Breast epithelium (tissue), 4 donors: ENCODE measurements at regions not wholly inside any gene's neighbourhood (a gene's known extent, or its start where the extent isn't known, plus 50 kb on each side); places are given as distances from the start of the nearest gene placed in this dataset.

Experiments
- DNase-seq, 2 donors: peaks; one replicate each; pipeline ENCODE4 v3.0.0-alpha.2; 2019; ENCODE audit warnings: low spot score in 2 of 2
- H3K27ac ChIP-seq, 2 donors: fragments of 200-600 bp; sonication (generic) in 1 of 2; one replicate each; pipeline ENCODE4 v1.5.1; 2016 to 2019; ENCODE audit warnings: mild to moderate bottlenecking in 1 of 2
- H3K27me3 ChIP-seq, 2 donors: fragments of 200-600 bp; sonication (generic) in 1 of 2; one replicate each; pipeline versions ENCODE4 v1.5.1 to v1.6.0; 2017 to 2019; ENCODE audit warnings: control low read depth in 1 of 2, mild to moderate bottlenecking in 1 of 2
- H3K36me3 ChIP-seq: fragments of 200-600 bp; one replicate; pipeline ENCODE4 v1.5.1; 2019
- H3K4me1 ChIP-seq, 2 donors: fragments of 200-600 bp; sonication (generic); one replicate each; pipeline ENCODE4 v1.5.1; 2016 to 2019; ENCODE audit warnings: control low read depth in 1 of 2
- H3K4me3 ChIP-seq, 3 donors: fragments of 200-600 bp; sonication (generic); 1 replicate in 2 of 3; 2 replicates in 1 of 3; pipeline ENCODE4 v1.5.1; 2016 to 2019; ENCODE audit warnings: mild to moderate bottlenecking in 3 of 3, moderate library complexity in 2 of 3
- H3K9me3 ChIP-seq, 2 donors: fragments of 200-600 bp; sonication (generic) in 1 of 2; one replicate each; pipeline ENCODE4 v1.5.1; 2016 to 2019; ENCODE audit warnings: control low read depth in 1 of 2
- POLR2A ChIP-seq: fragments of 450-650 bp; IDR thresholded peaks from one replicate; pipeline ENCODE4 v1.6.1; 2016; ENCODE audit warnings: antibody characterized with exemption, mild to moderate bottlenecking, moderate library complexity
- POLR2AphosphoS5 ChIP-seq, 3 donors: sonication (generic); formaldehyde crosslinking; IDR thresholded peaks; one replicate each; pipeline ENCODE4 v1.6.1; 2017; ENCODE audit warnings: antibody characterized with exemption in 3 of 3
- intact Hi-C: fragments of 100-400 bp; cut with DNase I; formaldehyde crosslinking; loops from one replicate; pipeline ENCODE4 v1.15.1; 2023; ENCODE audit warnings: low total_unique reads
- TF ChIP-seq, protein P1 (sequence below), 3 donors: fragments of 450-650 bp; IDR thresholded peaks; one replicate each; pipeline ENCODE4 v1.5.1; 2016 to 2017; ENCODE audit warnings: antibody characterized with exemption in 3 of 3, mild to moderate bottlenecking in 3 of 3, moderate library complexity in 3 of 3

- peaks cover 5 to 29% of the 10 kb centered on the region in 2 donors for H3K9me3 ChIP-seq
- H3K27me3 ChIP-seq = no peaks in the 10 kb centered on the region
- no peak overlapping the region for H3K27ac ChIP-seq
- TF ChIP-seq POLR2A = no peak
- no peak for TF ChIP-seq POLR2AphosphoS5 (IDR thresholded peaks at IDR 0.05)
- TF ChIP-seq, protein P1, sequence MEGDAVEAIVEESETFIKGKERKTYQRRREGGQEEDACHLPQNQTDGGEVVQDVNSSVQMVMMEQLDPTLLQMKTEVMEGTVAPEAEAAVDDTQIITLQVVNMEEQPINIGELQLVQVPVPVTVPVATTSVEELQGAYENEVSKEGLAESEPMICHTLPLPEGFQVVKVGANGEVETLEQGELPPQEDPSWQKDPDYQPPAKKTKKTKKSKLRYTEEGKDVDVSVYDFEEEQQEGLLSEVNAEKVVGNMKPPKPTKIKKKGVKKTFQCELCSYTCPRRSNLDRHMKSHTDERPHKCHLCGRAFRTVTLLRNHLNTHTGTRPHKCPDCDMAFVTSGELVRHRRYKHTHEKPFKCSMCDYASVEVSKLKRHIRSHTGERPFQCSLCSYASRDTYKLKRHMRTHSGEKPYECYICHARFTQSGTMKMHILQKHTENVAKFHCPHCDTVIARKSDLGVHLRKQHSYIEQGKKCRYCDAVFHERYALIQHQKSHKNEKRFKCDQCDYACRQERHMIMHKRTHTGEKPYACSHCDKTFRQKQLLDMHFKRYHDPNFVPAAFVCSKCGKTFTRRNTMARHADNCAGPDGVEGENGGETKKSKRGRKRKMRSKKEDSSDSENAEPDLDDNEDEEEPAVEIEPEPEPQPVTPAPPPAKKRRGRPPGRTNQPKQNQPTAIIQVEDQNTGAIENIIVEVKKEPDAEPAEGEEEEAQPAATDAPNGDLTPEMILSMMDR (IDR thresholded peaks at IDR 0.05) = no peak
- H3K4me3 ChIP-seq = no peak overlapping the region
- no peaks in the 10 kb centered on the region for H3K4me1 ChIP-seq
- intact Hi-C loops = no loop called here
- no peaks in the 10 kb centered on the region for H3K36me3 ChIP-seq
- DNase-seq = no peak
These were observed 416.0 kb downstream of the PRDM5 start for GRCh38 chr4:120506536-120506935.

GRCh38 chr4:120498678-120499077 lies 423.8 kb downstream of the PRDM5 start:
- no peaks in the 10 kb centered on the region for H3K36me3 ChIP-seq
- DNase-seq = no peak
- H3K4me1 ChIP-seq = no peaks in the 10 kb centered on the region
- H3K9me3 ChIP-seq = peaks cover 5 to 16% of the 10 kb centered on the region in 2 donors
- no peak overlapping the region for H3K27ac ChIP-seq
- intact Hi-C loops = no loop called here
- H3K4me3 ChIP-seq = no peak overlapping the region
- H3K27me3 ChIP-seq = no peaks in the 10 kb centered on the region
- TF ChIP-seq, protein P1 (IDR thresholded peaks at IDR 0.05) = no peak
- no peak for TF ChIP-seq POLR2AphosphoS5 (IDR thresholded peaks at IDR 0.05)
- TF ChIP-seq POLR2A = no peak

- no peak overlapping the region for H3K27ac ChIP-seq
- DNase-seq = no peak
- peaks cover 0 to 4% of the 10 kb centered on the region in 2 donors for H3K9me3 ChIP-seq
- H3K4me1 ChIP-seq = no peaks in the 10 kb centered on the region
- no peak overlapping the region for H3K4me3 ChIP-seq
- no peaks in the 10 kb centered on the region for H3K27me3 ChIP-seq
- TF ChIP-seq POLR2AphosphoS5 (IDR thresholded peaks at IDR 0.05) = no peak
- TF ChIP-seq, protein P1 (IDR thresholded peaks at IDR 0.05) = no peak
- no peak for TF ChIP-seq POLR2A
- intact Hi-C loops = no loop called here
- H3K36me3 ChIP-seq = no peaks in the 10 kb centered on the region
These were observed 424.8 kb upstream of the MAD2L1 start for GRCh38 chr4:120491481-120491880.

- Histone ChIP-seq H3K36me3 (no peaks in the 10 kb centered on the region), H3K4me1 (no peaks in the 10 kb centered on the region), H3K27me3 (no peaks in the 10 kb centered on the region), H3K4me3 (no peak overlapping the region), H3K9me3 (no peaks in the 10 kb centered on the region), H3K27ac (no peak overlapping the region)
- intact Hi-C loops = no loop called here
- TF ChIP-seq POLR2A (no peak), POLR2AphosphoS5 (IDR thresholded peaks at IDR 0.05) (no peak)
- TF ChIP-seq, protein P1 (IDR thresholded peaks at IDR 0.05) = no peak
- DNase-seq = no peak
These were observed 415.1 kb upstream of the MAD2L1 start for GRCh38 chr4:120481756-120482155.

GRCh38 chr4:120472447-120473131 lies 405.9 kb upstream of the MAD2L1 start:
- Histone ChIP-seq H3K4me1 (no peaks in the 10 kb centered on the region), H3K27me3 (no peaks in the 10 kb centered on the region), H3K27ac (no peak overlapping the region), H3K9me3 (no peaks in the 10 kb centered on the region), H3K4me3 (no peak overlapping the region), H3K36me3 (no peaks in the 10 kb centered on the region)
- no peak for DNase-seq
- TF ChIP-seq, protein P1 (IDR thresholded peaks at IDR 0.05) = no peak
- TF ChIP-seq POLR2A = no peak
- TF ChIP-seq POLR2AphosphoS5 (IDR thresholded peaks at IDR 0.05) = no peak
- intact Hi-C loops = no loop called here
